Ascending aorta (tissue), 2 donors: ENCODE measurements at regions not wholly inside any gene's neighbourhood (a gene's known extent, or its start where the extent isn't known, plus 50 kb on each side); places are given as distances from the start of the nearest gene placed in this dataset.

Experiments
- DNase-seq, 2 donors: peaks; one replicate each; pipeline ENCODE4 v3.0.0-alpha.2; 2019; ENCODE audit warnings: low spot score in 2 of 2
- H3K27ac ChIP-seq, 2 donors: fragments of 200-600 bp; sonication (generic); one replicate each; pipeline ENCODE4 v1.5.1; 2016 to 2017; ENCODE audit warnings: mild to moderate bottlenecking in 1 of 2
- H3K27me3 ChIP-seq: fragments of 200-600 bp; sonication (generic); one replicate; pipeline ENCODE4 v1.5.1; 2017
- H3K36me3 ChIP-seq, 2 donors: fragments of 200-600 bp; sonication (generic); one replicate each; pipeline ENCODE4 v1.5.1; 2016
- H3K4me1 ChIP-seq, 2 donors: fragments of 200-600 bp; sonication (generic); one replicate each; pipeline ENCODE4 v1.5.1; 2016 to 2017; ENCODE audit warnings: mild to moderate bottlenecking in 1 of 2
- H3K4me3 ChIP-seq, 2 donors: fragments of 200-600 bp; sonication (generic); one replicate each; pipeline ENCODE4 v1.5.1; 2016 to 2017; ENCODE audit warnings: mild to moderate bottlenecking in 1 of 2
- H3K9me3 ChIP-seq, 2 donors: fragments of 200-600 bp; sonication (generic); one replicate each; pipeline ENCODE4 v1.5.1; 2016
- intact Hi-C: fragments of 100-400 bp; cut with DNase I; formaldehyde crosslinking; loops from one replicate; pipeline ENCODE4 v1.15.1; 2023
- TF ChIP-seq, protein P1 (sequence below), 3 experiments: fragments of 200-600 bp in 2 of 3; fragments of 450-650 bp in 1 of 3; sonication (generic) in 2 of 3; IDR thresholded peaks; one replicate each; pipeline ENCODE4 v1.5.1; 2016 to 2019; ENCODE audit warnings: antibody characterized with exemption in 3 of 3, mild to moderate bottlenecking in 1 of 3, moderate library complexity in 1 of 3

DNA sequence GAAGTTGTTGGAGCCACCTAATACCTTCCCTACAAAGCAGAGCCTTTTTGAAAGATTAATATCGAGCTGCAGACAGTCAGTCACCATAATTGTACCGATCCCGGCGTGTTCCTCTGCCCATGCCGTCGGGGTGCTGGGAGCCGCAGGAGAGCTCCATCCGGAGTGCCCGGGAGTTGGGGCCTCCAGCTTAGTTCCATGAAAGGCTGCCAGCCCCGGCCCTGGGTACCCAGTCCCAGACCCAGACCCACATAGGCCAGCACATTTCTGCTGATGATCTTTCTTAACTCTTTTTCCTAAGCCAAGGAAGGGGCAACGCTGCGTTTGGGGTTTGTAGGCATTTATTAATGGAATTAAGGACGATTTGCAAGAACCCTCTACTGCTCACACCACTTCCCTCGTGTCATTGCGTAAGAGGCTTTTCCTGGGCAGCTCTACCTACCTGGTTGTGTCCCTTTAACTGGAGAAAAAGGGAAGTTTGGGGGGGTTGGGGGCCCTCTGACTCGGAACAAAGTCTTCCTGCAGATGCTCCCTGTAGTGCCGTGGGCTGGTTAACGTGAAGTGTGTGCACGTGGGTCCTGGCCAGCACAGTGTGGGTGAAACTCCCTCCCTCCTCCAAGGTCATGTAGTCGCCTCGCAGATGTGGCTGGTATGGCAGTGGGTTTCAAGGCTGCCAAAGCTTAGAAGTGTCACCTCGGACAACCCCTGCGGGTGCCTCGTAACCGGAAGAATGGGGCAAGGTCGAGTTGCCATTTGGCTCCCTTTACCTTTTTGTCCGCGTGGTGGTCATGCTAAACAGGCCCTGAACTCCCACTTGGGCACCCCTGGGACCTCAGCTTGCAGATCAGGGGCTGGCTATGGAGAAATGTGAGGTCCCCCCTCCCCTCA, 54.3 kb upstream of the APCDD1L start:
- Histone ChIP-seq H3K27ac (no peak overlapping the region), H3K9me3 (no peaks in the 10 kb centered on the region), H3K4me1 (peaks cover 0 to 13% of the 10 kb centered on the region in 2 donors), H3K4me3 (no peak overlapping the region), H3K36me3 (no peaks in the 10 kb centered on the region), H3K27me3 (no peaks in the 10 kb centered on the region)
- no peak for DNase-seq
- TF ChIP-seq, protein P1, sequence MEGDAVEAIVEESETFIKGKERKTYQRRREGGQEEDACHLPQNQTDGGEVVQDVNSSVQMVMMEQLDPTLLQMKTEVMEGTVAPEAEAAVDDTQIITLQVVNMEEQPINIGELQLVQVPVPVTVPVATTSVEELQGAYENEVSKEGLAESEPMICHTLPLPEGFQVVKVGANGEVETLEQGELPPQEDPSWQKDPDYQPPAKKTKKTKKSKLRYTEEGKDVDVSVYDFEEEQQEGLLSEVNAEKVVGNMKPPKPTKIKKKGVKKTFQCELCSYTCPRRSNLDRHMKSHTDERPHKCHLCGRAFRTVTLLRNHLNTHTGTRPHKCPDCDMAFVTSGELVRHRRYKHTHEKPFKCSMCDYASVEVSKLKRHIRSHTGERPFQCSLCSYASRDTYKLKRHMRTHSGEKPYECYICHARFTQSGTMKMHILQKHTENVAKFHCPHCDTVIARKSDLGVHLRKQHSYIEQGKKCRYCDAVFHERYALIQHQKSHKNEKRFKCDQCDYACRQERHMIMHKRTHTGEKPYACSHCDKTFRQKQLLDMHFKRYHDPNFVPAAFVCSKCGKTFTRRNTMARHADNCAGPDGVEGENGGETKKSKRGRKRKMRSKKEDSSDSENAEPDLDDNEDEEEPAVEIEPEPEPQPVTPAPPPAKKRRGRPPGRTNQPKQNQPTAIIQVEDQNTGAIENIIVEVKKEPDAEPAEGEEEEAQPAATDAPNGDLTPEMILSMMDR (IDR thresholded peaks at IDR 0.05) = no peak
- intact Hi-C loops = no loop called here

DNA sequence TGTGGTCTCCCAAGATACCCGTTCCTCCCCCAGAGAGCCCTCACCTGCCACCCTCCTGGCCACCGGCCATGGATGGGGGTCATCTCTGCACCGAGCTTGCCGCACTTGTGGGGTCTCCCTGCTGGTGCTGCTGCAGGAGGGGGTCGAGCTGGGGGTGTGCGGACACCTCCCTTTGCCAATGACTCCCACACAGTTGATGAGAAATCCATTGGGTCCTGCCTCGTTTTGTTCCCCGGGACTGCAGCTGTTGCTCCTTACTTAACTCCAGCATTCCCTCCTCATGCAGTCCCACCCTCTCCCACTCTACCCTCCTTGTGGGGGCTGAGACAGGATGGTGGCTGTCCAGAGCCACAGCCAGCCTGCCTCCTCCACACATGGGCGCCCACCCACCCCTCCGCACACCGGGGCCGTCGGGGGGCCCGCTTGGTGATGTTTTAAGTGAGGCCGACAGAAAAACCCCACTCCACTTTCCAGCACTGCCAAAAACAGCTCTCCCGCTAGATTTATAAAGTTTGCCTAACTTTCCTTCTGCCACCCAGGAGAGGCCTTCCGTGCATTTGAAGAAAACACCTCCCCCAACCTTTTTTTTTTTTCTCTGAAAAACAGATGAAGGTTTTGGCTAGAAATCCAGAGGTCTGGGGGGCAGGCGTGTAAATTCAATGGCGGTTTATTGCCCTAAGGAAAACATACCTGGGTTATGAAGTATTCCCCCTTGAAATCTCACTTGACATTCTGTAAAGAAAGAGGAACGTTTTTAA, 53.5 kb upstream of the APCDD1L start:
- Histone ChIP-seq H3K9me3 (no peaks in the 10 kb centered on the region), H3K27ac (no peak overlapping the region), H3K27me3 (no peaks in the 10 kb centered on the region), H3K36me3 (no peaks in the 10 kb centered on the region), H3K4me1 (peaks cover 0 to 13% of the 10 kb centered on the region in 2 donors), H3K4me3 (no peak overlapping the region)
- TF ChIP-seq, protein P1 (IDR thresholded peaks at IDR 0.05) = no peak
- no peak for DNase-seq
- intact Hi-C loops = no loop called here

DNA sequence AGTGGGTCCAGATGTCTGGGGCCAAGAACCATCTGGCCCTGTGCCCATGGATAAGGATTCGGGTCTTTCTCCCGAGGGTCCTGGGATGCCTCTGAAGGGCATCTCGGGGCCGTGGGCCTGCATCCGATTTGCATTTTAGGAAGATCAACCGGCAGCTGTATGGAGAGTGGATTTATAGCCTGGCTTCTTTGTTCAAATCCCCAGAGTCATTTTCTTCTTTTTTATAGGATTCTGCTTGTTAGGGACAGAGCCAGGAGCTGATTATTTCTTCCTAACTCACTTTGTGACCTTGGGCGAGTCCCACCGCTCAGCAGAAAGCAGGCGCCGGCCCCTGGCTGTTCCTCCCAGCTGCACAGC, 52.9 kb upstream of the APCDD1L start:
- intact Hi-C loops = no loop called here
- Histone ChIP-seq H3K27ac (no peak overlapping the region), H3K4me3 (no peak overlapping the region), H3K9me3 (no peaks in the 10 kb centered on the region), H3K27me3 (no peaks in the 10 kb centered on the region), H3K4me1 (peaks cover 0 to 13% of the 10 kb centered on the region in 2 donors), H3K36me3 (no peaks in the 10 kb centered on the region)
- DNase-seq = no peak
- TF ChIP-seq, protein P1 (IDR thresholded peaks at IDR 0.05) = no peak

DNA sequence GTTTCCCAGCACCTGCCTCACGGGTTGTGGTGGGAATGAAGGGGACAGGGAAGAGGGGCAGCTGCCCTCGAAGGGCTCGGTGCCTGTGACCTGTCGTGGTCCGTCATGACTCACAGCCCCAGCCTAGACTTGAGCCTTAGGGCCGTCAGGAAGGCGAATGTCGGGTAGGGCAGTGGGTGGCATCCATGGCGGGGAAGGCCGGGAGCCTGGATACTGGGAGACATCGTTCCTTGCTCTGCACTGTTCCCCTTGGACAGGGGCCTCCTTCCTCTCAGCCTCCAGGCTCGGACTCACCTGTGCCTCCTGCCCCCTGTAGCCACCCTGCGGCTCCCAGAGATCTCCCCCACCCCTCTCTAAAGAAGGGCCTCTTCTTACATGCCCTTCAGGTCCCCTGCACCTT, 52.2 kb upstream of the APCDD1L start:
- intact Hi-C loops = no loop called here
- Histone ChIP-seq H3K4me1 (peaks cover 0 to 13% of the 10 kb centered on the region in 2 donors), H3K27me3 (no peaks in the 10 kb centered on the region), H3K36me3 (no peaks in the 10 kb centered on the region), H3K9me3 (no peaks in the 10 kb centered on the region), H3K27ac (no peak overlapping the region), H3K4me3 (no peak overlapping the region)
- no peak for DNase-seq
- TF ChIP-seq, protein P1 (IDR thresholded peaks at IDR 0.05) = no peak

DNA sequence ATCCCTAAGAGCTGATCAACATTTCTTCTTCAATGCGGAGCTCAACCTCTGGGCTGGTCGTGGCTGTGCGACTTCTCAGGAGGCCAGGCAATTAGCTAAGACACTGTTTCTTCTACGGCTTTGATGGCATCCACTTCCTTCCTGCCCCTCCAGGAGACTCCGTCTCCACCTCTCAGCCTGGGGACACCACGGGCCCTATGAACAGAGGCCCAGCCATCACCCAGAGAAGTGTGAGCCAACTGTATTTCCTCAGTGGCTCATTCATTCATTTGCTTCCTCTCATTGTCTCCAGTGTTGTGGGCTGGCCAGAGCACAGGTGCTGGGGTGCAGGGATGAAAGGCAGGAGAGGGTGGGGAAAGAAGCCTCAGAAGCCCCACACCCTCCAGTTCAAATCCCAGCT, 51.8 kb upstream of the APCDD1L start:
- no peaks in the 10 kb centered on the region for H3K36me3 ChIP-seq
- H3K4me3 ChIP-seq = no peak overlapping the region
- no peaks in the 10 kb centered on the region for H3K27me3 ChIP-seq
- no peak overlapping the region for H3K27ac ChIP-seq
- H3K4me1 ChIP-seq = peaks cover 0 to 12% of the 10 kb centered on the region in 2 donors
- DNase-seq = no peak
- TF ChIP-seq, protein P1 (IDR thresholded peaks at IDR 0.05) = no peak
- no peaks in the 10 kb centered on the region for H3K9me3 ChIP-seq
- intact Hi-C loops = no loop called here
